ENCODE measurements at regions not wholly inside any gene's neighbourhood (a gene's known extent, or its start where the extent isn't known, plus 50 kb on each side); places are given as distances from the start of the nearest gene placed in this dataset.
"Not testable (repeated sequence)": the region's sequence is repeated elsewhere in the genome, so short reads cannot be mapped to it uniquely, and the experiment has no call there.

DNA sequence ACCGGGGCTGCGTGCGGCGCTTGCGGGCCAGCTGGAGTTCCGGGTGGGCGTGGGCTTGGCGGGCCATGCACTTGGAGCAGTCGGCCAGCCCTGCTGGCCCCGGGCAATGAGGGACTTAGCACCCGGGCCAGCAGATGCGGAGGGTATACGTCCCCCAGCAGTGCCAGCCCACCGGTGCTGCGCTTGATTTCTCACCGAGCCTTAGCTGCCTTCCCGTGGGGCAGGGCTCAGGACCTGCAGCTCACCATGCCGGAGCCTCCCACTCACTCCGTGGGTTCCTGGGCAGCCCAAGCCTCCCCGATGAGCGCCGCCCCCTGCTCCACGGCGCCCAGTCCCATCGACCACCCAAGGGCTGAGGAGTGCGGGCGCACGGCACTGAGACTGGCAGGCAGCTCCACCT lies 51.4 kb upstream of the INPP4B start:
- not testable (repeated sequence) for DNase-seq

GRCh38 chr4:142900622-142901021 lies 54.5 kb upstream of the INPP4B start:
- no peak for DNase-seq

DNA sequence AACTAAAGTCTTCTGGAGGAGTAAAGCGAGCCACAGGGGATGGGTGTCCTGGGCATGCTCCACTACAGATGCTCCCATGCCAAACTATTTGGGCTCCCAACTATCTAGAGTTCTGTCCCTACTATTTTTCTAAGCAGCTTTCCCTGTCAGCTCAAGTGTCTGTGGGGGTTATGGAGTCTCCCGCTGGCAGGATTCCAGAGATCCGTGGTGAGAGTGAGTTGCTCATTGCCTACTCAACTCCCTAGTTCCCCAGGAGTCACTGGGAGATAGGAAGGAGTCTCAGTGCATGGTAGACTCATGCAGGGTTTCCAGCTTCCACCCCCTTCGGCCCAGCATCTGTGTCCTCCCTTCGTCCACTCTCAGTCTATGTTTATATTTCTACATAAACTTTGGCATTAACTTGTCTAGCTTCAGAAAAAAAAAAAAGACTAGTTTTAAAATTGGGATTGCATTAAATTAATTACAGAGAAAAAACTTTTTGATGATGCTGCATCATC lies 55.1 kb upstream of the INPP4B start:
- DNase-seq = no peak

DNA sequence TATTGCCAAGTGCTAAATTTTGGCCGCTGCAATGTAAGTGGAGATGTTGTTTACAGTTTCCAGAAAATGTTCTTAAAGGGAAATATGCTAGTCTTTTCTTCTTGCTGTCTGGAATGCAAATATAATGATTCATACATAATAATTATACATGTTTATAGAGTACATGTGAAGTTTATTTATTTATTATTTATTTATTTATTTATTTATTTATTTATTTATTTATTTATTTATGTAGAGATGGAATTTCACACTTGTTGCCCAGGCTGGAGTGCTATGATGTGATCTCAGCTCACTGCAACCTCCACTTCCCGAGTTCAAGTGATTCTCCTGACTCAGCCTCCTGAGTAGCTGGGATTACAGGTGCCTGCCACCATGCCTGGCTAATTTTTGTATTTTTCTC lies 57.5 kb upstream of the INPP4B start:
- not testable (repeated sequence) for DNase-seq

DNA sequence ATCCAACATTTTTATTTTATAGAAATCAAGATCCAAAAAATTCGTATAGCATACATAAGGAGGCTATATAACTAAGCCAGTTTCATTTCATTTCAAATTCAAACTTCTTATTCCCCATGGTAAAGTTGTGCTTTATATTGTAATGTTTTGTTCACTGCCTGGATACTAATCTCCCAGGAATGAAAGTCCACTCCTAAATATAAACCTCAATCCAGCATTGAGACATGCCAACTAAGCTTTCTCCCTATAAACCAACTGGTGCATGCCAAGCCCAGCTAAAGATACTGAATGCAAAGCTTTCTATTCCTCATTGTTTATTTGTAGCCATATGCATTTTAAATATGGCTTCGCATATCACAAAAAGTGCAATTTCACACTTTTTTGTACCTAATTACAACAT lies 63.8 kb upstream of the INPP4B start:
- DNase-seq = no peak

GRCh38 chr4:142913034-142913433 lies 66.9 kb upstream of the INPP4B start:
- no peak for DNase-seq

DNA sequence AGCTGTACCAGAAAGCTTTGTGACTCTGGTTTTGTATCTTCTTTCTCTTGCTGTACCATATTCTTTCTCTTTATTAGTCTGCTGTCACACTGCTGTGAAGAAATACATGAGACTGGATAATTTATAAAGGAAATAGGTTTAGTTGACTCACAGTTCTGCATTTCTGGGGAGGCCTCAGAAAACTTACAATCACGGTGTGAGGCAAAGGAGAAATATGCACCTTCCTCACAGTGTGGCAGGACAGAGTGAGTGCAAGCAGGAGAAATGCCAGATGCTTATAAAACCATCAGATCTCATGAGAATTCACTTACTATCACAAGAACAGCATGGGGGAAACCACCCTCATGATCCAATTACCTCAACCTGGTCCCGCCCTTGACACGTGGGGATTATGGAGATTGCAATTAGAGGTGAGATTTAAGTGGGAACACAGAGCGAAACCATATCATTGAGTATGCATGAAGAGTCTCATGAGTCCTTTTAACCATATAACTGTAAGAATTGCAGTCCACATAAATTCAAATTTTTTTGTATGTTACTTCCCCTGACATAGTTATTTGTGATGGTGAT lies 67.4 kb upstream of the INPP4B start:
- no peak for DNase-seq

- DNase-seq = no peak
Observed at GRCh38 chr4:142917678-142918077, 71.6 kb upstream of the INPP4B start.

DNA sequence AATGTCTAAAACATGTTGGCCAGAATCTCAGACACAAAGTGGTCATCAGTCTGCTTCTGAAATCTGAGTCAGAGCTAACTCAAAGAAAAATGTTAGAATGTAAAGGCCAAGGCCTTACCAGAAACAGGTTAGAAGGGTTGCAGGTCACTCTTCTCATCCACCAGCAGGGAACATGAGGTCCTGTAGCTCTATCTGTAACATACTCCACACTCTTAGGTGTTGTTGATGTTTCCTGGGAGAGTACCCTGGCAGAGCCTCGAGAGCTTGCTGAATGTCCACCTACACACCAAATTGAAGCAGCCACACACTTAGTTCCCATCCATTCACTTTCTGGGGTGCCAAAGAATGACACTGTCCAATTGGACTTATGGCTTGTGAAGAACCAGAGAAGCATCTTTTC lies 76.6 kb upstream of the INPP4B start:
- DNase-seq = no peak

DNA sequence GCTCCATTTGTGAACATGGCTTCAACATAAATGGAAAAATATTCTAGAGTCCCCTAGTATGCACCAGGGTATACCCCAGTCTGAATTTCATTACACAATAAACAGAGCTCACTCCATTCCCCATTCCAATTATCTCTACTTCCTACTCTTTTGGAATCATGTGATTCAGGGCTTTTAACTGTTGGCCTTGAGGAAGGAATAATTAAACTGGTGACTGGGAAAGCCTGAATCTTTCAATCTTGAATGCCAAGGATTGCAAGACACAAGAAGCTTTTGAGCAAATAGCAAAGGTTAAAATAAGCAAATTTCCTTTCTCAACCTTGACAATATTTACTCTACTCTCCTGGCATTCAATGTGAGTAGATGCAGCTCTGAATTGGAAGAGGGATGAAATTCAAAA lies 77.5 kb upstream of the INPP4B start:
- DNase-seq = no peak

DNA sequence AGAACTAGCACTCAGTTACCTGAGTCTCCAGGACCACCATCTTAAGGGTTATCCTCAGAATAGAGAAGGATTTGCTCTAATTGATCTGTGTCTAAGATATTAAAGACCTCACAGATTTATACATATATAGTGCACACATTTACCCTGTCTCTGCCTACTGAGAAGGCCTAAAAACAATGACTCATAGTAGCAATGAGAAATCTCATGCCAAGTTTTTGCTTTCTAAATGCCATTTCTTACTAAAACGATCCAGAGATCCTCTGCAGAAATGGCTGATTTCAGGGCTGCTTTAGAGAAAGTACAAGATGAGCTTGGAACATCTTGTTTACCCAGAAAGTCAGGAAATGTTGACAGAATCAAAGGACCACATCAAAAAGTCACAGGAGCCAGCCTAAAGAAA lies 79.1 kb upstream of the INPP4B start:
- DNase-seq = no peak

- DNase-seq = no peak
Observed at GRCh38 chr4:142927721-142928120, 81.6 kb upstream of the INPP4B start.

DNA sequence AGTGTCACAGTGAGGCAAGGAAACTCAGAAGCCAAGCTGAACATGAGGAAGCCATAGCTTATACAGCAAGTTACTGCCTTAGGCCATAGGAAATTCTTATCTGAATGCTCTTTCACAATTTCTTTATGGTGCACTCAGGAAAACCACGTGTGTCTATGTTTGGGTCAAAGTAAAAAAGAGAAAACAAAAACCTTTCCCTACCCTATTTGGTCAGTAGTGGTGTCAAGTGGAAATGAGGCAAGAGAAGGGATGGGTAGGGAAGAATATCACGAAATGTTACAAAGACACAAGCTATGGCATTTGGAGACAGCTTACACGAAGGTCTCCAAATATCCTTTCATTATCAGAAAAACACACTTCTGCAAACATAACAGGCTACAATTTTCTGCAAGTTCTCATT lies 83.4 kb upstream of the INPP4B start:
- DNase-seq = no peak

DNA sequence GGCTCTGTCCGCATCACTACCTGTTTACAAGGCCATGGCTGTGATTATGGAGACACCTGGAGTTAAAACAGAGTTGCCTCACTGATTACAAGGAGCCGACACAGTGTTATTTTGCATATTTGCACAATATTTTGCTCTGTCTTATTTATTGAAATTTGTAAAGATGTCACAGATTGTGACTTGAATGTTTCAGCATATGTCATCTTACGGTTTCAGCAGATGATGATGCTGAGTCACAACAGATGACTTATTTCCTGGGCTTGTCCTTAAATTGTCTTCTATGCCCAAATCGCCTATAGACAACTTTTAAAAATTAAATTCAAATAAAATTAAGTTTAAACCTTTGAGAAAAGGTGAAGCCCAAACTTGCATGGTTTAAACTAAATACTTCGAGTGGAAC lies 87.1 kb upstream of the INPP4B start:
- no peak for DNase-seq

DNA sequence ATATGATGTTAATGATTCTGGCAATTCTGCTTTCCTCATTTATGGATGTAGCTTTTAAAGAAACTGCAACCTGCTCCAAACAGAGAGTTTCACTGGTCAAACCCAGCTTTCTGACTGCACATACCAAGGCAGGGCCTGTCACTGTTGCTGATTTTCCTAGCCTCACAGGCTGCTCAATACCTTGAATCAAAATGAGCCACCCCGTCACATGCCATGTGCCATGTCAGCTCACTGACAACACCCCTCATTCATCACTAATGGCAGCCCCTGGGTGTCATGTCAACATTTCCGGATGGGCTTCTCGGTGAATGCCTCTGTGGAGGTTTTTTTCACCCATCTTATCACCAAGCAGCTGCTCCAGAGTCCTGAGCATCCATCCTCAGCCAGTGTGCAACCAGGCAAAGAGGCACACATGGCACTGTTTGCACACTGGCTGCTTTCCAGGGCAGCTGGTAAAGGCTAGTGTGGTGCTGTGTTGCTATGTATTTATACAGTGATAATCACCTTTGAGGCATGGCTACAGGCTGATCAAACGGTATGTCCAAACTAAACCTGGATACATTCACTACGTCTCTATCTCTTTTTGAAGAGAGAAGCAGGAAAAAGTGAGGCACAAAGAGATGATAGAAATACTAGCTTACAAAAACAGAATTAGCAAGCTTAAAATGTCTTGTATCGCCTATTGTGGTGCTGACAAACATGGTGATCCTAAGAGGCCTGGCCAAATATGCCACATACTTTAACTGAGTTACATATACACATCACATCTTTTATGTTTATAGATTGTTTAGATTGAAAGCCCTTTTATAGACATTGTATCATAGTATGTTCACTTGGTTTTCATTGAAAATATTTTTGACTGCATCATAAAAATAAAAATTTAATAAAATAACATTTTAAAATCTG lies 94.6 kb upstream of the INPP4B start:
- no peak for DNase-seq

DNA sequence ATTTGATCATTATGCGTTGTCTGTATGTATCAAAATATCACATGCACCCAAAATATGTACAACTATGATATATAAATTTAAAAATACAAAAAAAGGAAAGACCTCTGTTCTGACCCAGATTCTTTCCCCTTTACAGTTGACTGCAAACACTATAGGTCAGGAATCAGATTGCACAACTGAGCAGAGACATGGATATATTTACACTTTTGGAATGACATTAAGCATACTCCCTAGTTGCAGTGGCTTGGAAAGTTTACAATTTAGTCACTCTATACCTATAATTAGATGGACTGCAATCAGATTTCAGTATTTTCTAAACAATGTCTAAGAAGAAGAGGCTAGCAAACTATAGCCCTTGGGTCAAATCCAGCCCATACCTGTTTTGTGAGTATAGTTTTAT lies 98.5 kb upstream of the INPP4B start:
- no peak for DNase-seq

DNA sequence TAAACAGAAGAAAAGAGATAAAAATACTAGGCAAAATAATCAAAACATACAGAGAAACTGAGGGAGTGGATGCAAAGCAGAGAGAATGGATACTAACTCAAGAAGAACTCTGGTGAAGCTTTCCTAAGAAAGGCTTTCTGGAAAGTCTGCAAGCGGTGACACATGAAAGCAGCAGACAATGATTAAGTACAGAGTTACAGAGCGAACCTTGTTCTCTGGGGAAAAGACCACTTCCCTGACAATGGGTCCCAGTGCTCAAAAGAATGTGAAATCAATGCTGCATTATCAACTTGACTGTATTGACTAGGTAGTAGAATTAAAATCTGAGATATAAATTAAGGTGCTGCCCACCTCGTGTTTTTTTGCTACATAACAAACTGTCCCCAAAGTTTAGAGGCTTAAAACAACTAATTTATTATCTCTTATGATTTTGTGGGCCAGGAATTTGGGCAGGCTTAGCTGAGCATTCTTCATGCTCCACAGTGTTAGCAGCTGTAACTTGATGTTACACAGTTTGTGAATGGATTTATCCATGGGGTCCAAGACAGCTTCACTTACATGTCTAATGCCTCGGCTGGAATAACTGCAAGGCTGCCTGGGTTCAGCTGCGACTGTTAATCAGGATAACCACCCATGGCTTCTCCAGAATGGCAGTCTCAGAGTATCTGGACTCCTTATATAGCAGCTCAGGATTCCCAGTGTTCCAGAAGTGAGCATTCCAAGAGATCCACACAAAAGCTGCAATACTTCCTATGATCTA lies 106.9 kb upstream of the INPP4B start:
- DNase-seq = no peak

DNA sequence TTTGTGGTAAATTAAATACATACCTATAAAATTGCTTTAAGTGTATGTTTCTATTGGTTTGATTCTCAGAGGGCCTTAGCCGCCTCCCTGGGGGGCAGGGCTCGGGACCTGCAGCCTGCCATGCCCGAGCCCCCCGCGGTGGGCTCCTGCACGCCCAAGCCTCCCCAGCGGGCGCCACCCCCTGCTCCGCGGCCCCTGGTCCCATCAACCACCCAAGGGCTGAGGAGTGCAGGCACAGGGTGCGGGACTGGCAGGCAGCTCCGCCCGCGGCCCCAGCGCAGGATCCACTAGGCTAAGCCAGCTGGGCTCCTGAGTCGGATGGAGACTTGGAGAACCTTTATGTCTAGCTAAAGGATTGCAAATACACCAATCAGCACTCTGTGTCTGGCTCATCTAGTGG lies 108.3 kb upstream of the INPP4B start:
- DNase-seq = no peak

GRCh38 chr4:142955501-142955900 lies 109.4 kb upstream of the INPP4B start:
- no peak for DNase-seq

GRCh38 chr4:142959173-142959572 lies 113.1 kb upstream of the INPP4B start:
- no peak for DNase-seq

- DNase-seq = no peak
Observed at GRCh38 chr4:142960126-142960525, 114.0 kb upstream of the INPP4B start.

GRCh38 chr4:142960867-142961644 lies 115.0 kb upstream of the INPP4B start:
- no peak for DNase-seq

DNA sequence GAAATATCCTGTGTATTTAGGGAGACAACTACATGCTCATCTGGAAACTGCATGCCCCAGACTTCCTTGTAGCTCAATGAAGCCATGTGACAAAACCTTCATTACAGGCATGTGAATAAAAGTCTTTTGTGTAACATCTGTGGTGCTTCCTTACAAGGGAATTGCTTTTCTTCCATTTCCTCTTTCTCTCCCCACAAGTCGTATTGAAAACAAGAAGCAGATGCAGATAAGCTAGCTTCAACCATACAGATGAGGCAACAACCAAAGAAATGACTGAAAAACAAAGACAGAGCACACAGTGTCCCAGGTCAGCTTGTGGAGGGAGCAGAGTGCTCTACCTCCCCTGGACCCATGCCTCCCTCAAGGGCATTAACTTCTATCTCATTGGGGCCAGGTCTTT lies 115.8 kb upstream of the INPP4B start:
- DNase-seq = no peak
